H9 (cell line): ENCODE measurements at regions not wholly inside any gene's neighbourhood (a gene's known extent, or its start where the extent isn't known, plus 50 kb on each side); places are given as distances from the start of the nearest gene placed in this dataset.

Source experiments
- DNase-seq: peaks from one replicate; pipeline ENCODE4 v3.0.0-alpha.2; 2017
- H2AFZ ChIP-seq: one replicate; pipeline ENCODE4 v1.6.1; 2013; ENCODE audit warnings: mild to moderate bottlenecking, low read length, control low read depth, moderate library complexity
- H2AK5ac ChIP-seq: 2 replicates; pipeline ENCODE4 v1.6.1; 2013; ENCODE audit warnings: low read length, control low read depth, mixed read lengths; ENCODE audit not compliant: insufficient read length
- H2BK120ac ChIP-seq: one replicate; pipeline ENCODE4 v1.6.1; 2013; ENCODE audit warnings: low read depth, mild to moderate bottlenecking, low read length, control low read depth, inconsistent platforms; ENCODE audit not compliant: poor library complexity, severe bottlenecking
- H2BK12ac ChIP-seq: 2 replicates; pipeline ENCODE4 v1.6.1; 2013; ENCODE audit warnings: low read length, control low read depth, mixed read lengths, low read depth; ENCODE audit not compliant: insufficient read length
- H2BK15ac ChIP-seq: 2 replicates; pipeline ENCODE4 v1.6.1; 2013; ENCODE audit warnings: low read depth, low read length, control low read depth
- H2BK20ac ChIP-seq: one replicate; pipeline ENCODE4 v1.6.1; 2013; ENCODE audit warnings: low read depth, mild to moderate bottlenecking, low read length, control low read depth, inconsistent platforms; ENCODE audit not compliant: poor library complexity, severe bottlenecking
- H2BK5ac ChIP-seq: 2 replicates; pipeline ENCODE4 v1.6.1; 2013; ENCODE audit warnings: low read length, control low read depth, mixed read lengths; ENCODE audit not compliant: insufficient read length
- H3K14ac ChIP-seq: 2 replicates; pipeline ENCODE4 v1.6.1; 2013; ENCODE audit warnings: low read length, control low read depth; ENCODE audit not compliant: insufficient read depth
- H3K18ac ChIP-seq: 2 replicates; pipeline ENCODE4 v1.6.1; 2013; ENCODE audit warnings: low read depth, mild to moderate bottlenecking, mixed read lengths, low read length, control low read depth; ENCODE audit not compliant: insufficient read length
- H3K23ac ChIP-seq: 2 replicates; pipeline ENCODE4 v1.6.1; 2013; ENCODE audit warnings: low read length, control low read depth, mixed read lengths, low read depth; ENCODE audit not compliant: insufficient read length
- H3K23me2 ChIP-seq: 2 replicates; pipeline ENCODE4 v1.6.1; 2013; ENCODE audit warnings: low read depth, mild to moderate bottlenecking, mixed read lengths, low read length, control low read depth; ENCODE audit not compliant: insufficient read length, poor library complexity, severe bottlenecking
- H3K27ac ChIP-seq: 2 replicates; pipeline ENCODE4 v1.5.1; 2013; ENCODE audit warnings: low read length, control low read depth, mixed read lengths, low read depth; ENCODE audit not compliant: insufficient read length
- H3K27me3 ChIP-seq: 2 replicates; pipeline ENCODE4 v1.6.1; 2013; ENCODE audit warnings: low read length, control low read depth, inconsistent platforms; ENCODE audit not compliant: insufficient read depth
- H3K4ac ChIP-seq: 2 replicates; pipeline ENCODE4 v1.6.1; 2013; ENCODE audit warnings: low read depth, mild to moderate bottlenecking, control low read depth, inconsistent platforms, low read length, moderate library complexity
- H3K4me1 ChIP-seq: 2 replicates; pipeline ENCODE4 v1.6.1; 2013; ENCODE audit warnings: low read length, control low read depth, inconsistent platforms; ENCODE audit not compliant: insufficient read depth
- H3K4me2 ChIP-seq: 2 replicates; pipeline ENCODE4 v1.6.1; 2013; ENCODE audit warnings: low read length, control low read depth, mixed read lengths; ENCODE audit not compliant: insufficient read length, insufficient read depth
- H3K56ac ChIP-seq: 2 replicates; pipeline ENCODE4 v1.6.1; 2013; ENCODE audit warnings: low read depth, mild to moderate bottlenecking, mixed read lengths, low read length, control low read depth; ENCODE audit not compliant: insufficient read length
- H3K79me1 ChIP-seq: 2 replicates; pipeline ENCODE4 v1.6.1; 2013; ENCODE audit warnings: low read depth, mild to moderate bottlenecking, moderate library complexity, low read length, control low read depth, inconsistent platforms; ENCODE audit not compliant: insufficient read depth, poor library complexity, severe bottlenecking
- H3K79me2 ChIP-seq: 2 replicates; pipeline ENCODE4 v1.6.1; 2013; ENCODE audit warnings: low read length, control low read depth, inconsistent platforms; ENCODE audit not compliant: insufficient read depth
- H3K9ac ChIP-seq: 2 replicates; pipeline ENCODE4 v1.6.1; 2013; ENCODE audit warnings: low read length, control low read depth, mixed read lengths; ENCODE audit not compliant: insufficient read length; ENCODE audit errors: extremely low read depth
- H3K9me3 ChIP-seq: one replicate; pipeline ENCODE4 v1.6.1; 2013; ENCODE audit warnings: low read depth, low read length, inconsistent platforms; ENCODE audit not compliant: control insufficient read depth
- H3T11ph ChIP-seq: one replicate; pipeline ENCODE4 v1.6.1; 2013; ENCODE audit warnings: mild to moderate bottlenecking, low read length, control low read depth, inconsistent platforms
- H4K20me1 ChIP-seq: one replicate; pipeline ENCODE4 v1.6.1; 2013; ENCODE audit not compliant: control insufficient read depth, insufficient read length, insufficient read depth
- H4K5ac ChIP-seq: 2 replicates; pipeline ENCODE4 v1.6.1; 2013; ENCODE audit warnings: low read depth, mild to moderate bottlenecking, mixed read lengths, low read length, control low read depth; ENCODE audit not compliant: insufficient read length
- H4K8ac ChIP-seq: replicated peaks from 2 replicates; pipeline ENCODE4 v1.6.1; 2013; ENCODE audit warnings: low read length, control low read depth, mixed read lengths, low read depth; ENCODE audit not compliant: insufficient read length
- H4K91ac ChIP-seq: 2 replicates; pipeline ENCODE4 v1.6.1; 2013; ENCODE audit warnings: low read depth, mild to moderate bottlenecking, moderate library complexity, mixed read lengths, low read length, control low read depth; ENCODE audit not compliant: insufficient read length
- H3K27ac Mint-ChIP-seq, 3 experiments: 2 replicates in 2 of 3; 3 replicates in 1 of 3; pipeline ENCODE4 v1.8.0; 2020 to 2021; ENCODE audit warnings: mixed read lengths in 3 of 3, mild to moderate bottlenecking in 1 of 3, moderate library complexity in 1 of 3
- H3K27me3 Mint-ChIP-seq: 2 replicates; pipeline ENCODE4 v1.8.0; 2021; ENCODE audit warnings: low read depth, mild to moderate bottlenecking, moderate library complexity, mixed read lengths
- H3K36me3 Mint-ChIP-seq, 3 experiments: 2 replicates in 2 of 3; 3 replicates in 1 of 3; pipeline ENCODE4 v1.8.0; 2020 to 2021; ENCODE audit warnings: low read depth in 3 of 3, mixed read lengths in 3 of 3; ENCODE audit not compliant: insufficient read depth in 1 of 3
- H3K4me1 Mint-ChIP-seq, 2 experiments: 2 replicates each; pipeline ENCODE4 v1.8.0; 2020; ENCODE audit warnings: mixed read lengths in 2 of 2
- H3K4me3 Mint-ChIP-seq, 2 experiments: 2 replicates in 1 of 2; 3 replicates in 1 of 2; pipeline ENCODE4 v1.8.0; 2020 to 2021; ENCODE audit warnings: mild to moderate bottlenecking in 2 of 2, mixed read lengths in 2 of 2, moderate library complexity in 1 of 2
- H3K9me3 Mint-ChIP-seq, 2 experiments: 2 replicates in 1 of 2; 3 replicates in 1 of 2; pipeline ENCODE4 v1.8.0; 2020; ENCODE audit warnings: mild to moderate bottlenecking in 2 of 2, mixed read lengths in 2 of 2, moderate library complexity in 1 of 2
- WGBS: extraction: QIAGEN DNeasy Blood & Tissue Kit; methylation state at CpG from one replicate; pipeline ENCODE4 v1.1.7; 2013; ENCODE audit warnings: missing lambda C conversion rate, low lambda C conversion rate, mixed read lengths; ENCODE audit not compliant: insufficient read length; ENCODE audit errors: extremely low coverage; 5-methylcytosine and 5-hydroxymethylcytosine counted together
- TF ChIP-seq, protein P1 (sequence below): fragments of 200-600 bp; sonication (generic); conservative IDR thresholded peaks from 3 replicates; pipeline ENCODE4 v1.8.0; 2021; ENCODE audit warnings: antibody characterized with exemption, mild to moderate bottlenecking

DNA sequence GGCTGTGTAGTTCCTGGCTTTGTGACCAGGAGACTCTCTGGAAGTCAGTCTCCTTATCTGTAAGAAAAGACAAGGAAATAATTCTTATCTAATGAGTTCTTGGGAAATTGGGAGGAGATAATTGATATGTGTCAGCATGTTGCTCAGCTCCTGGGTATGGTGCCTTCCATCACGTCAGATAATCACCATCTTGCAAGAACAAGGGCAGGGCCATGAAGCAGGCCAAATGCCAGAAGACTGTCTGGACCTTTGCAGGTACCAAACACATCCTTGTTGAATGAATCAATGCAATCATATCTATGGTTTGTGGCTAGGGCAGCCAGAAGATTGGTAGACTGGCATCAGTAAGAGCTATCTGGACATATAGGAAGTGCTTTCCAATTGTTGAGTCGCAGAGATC lies 473.5 kb downstream of the TNS1 start:
- no peaks in the 10 kb centered on the region for H3K79me2 ChIP-seq
- no peak overlapping the region for H4K5ac ChIP-seq
- no peak overlapping the region for H3K27ac Mint-ChIP-seq
- H3K4me3 Mint-ChIP-seq: no peak overlapping the region
- no peak overlapping the region for H4K8ac ChIP-seq
- H3K23ac ChIP-seq: no peak overlapping the region
- H3K9me3 Mint-ChIP-seq: no peaks in the 10 kb centered on the region; a peak in 1 of 5 replicates
- no peaks in the 10 kb centered on the region for H3K27me3 ChIP-seq
- DNase-seq: no peak
- H2BK5ac ChIP-seq: no peak overlapping the region
- no peaks in the 10 kb centered on the region for H3K36me3 Mint-ChIP-seq
- H3K56ac ChIP-seq: no peak overlapping the region
- no peaks in the 10 kb centered on the region for H3K79me1 ChIP-seq
- WGBS: no CpG with 5 or more reads among the region's 2 CpGs
- peaks cover 6% of the 10 kb centered on the region for H3K27me3 Mint-ChIP-seq
- H2AK5ac ChIP-seq: no peak overlapping the region
- no peak overlapping the region for H3K18ac ChIP-seq
- no peak overlapping the region for H3T11ph ChIP-seq
- H2BK12ac ChIP-seq: no peak overlapping the region
- TF ChIP-seq, protein P1, sequence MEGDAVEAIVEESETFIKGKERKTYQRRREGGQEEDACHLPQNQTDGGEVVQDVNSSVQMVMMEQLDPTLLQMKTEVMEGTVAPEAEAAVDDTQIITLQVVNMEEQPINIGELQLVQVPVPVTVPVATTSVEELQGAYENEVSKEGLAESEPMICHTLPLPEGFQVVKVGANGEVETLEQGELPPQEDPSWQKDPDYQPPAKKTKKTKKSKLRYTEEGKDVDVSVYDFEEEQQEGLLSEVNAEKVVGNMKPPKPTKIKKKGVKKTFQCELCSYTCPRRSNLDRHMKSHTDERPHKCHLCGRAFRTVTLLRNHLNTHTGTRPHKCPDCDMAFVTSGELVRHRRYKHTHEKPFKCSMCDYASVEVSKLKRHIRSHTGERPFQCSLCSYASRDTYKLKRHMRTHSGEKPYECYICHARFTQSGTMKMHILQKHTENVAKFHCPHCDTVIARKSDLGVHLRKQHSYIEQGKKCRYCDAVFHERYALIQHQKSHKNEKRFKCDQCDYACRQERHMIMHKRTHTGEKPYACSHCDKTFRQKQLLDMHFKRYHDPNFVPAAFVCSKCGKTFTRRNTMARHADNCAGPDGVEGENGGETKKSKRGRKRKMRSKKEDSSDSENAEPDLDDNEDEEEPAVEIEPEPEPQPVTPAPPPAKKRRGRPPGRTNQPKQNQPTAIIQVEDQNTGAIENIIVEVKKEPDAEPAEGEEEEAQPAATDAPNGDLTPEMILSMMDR: no peak
- no peak overlapping the region for H4K91ac ChIP-seq
- H3K4ac ChIP-seq: no peak overlapping the region
- H3K4me2 ChIP-seq: no peak overlapping the region
- H2AFZ ChIP-seq: no peak overlapping the region
- H3K9ac ChIP-seq: no peak overlapping the region
- H3K14ac ChIP-seq: no peak overlapping the region
- no peak overlapping the region for H2BK120ac ChIP-seq
- H3K27ac ChIP-seq: no peak overlapping the region
- no peak overlapping the region for H2BK15ac ChIP-seq
- H3K23me2 ChIP-seq: no peaks in the 10 kb centered on the region
- H3K4me1 ChIP-seq: no peaks in the 10 kb centered on the region
- no peak overlapping the region for H2BK20ac ChIP-seq
- H3K9me3 ChIP-seq: no peaks in the 10 kb centered on the region
- peaks cover 5% of the 10 kb centered on the region in 2 experiments; a peak in 3 of 4 replicates for H3K4me1 Mint-ChIP-seq
- no peaks in the 10 kb centered on the region for H4K20me1 ChIP-seq
